CD4-positive, CD25-positive, alpha-beta regulatory T cell (primary cell): ENCODE measurements at regions not wholly inside any gene's neighbourhood (a gene's known extent, or its start where the extent isn't known, plus 50 kb on each side); places are given as distances from the start of the nearest gene placed in this dataset.
A peak's percentile ranks its signal among the peaks of the same experiment; 100 is the strongest.

Experiments used
- ATAC-seq, 2 donors: fragments of 150-1000 bp; cut with Tn5 transposase; one replicate each; pipeline ENCODE4 v1.10.0; 2021; ENCODE audit warnings: low read depth in 2 of 2, moderate number of reproducible peaks in 2 of 2, moderate library complexity in 1 of 2
- DNase-seq, 3 donors: peaks; one replicate each; pipeline versions ENCODE4 v3.0.0 to v3.0.0-alpha.2; 2012 to 2022; ENCODE audit warnings: mixed read lengths in 1 of 3
- H3K27ac ChIP-seq: one replicate; pipeline ENCODE4 v1.7.0; 2013; ENCODE audit warnings: mild to moderate bottlenecking, low read length; ENCODE audit not compliant: insufficient read depth, poor library complexity, severe bottlenecking
- H3K27me3 ChIP-seq: one replicate; pipeline ENCODE4 v1.7.0; 2013; ENCODE audit warnings: low read length; ENCODE audit not compliant: control insufficient read depth, insufficient read depth
- H3K36me3 ChIP-seq: one replicate; pipeline ENCODE4 v1.7.0; 2013; ENCODE audit warnings: mild to moderate bottlenecking, low read length, moderate library complexity; ENCODE audit not compliant: control insufficient read depth, insufficient read depth
- H3K4me1 ChIP-seq: 2 replicates; pipeline ENCODE4 v1.7.0; 2013; ENCODE audit warnings: mild to moderate bottlenecking, low read length; ENCODE audit not compliant: insufficient read depth, control insufficient read depth, poor library complexity, severe bottlenecking
- H3K4me3 ChIP-seq: one replicate; pipeline ENCODE4 v1.7.0; 2013; ENCODE audit warnings: low read depth, mild to moderate bottlenecking, low read length, moderate library complexity
- H3K9me3 ChIP-seq, 2 experiments: 1 replicate in 1 of 2; 2 replicates in 1 of 2; pipeline ENCODE4 v1.7.0; 2013; ENCODE audit warnings: low read length in 2 of 2, mild to moderate bottlenecking in 1 of 2, moderate library complexity in 1 of 2; ENCODE audit not compliant: control insufficient read depth in 2 of 2
- H3K27ac Mint-ChIP-seq, 3 donors: one replicate each; pipeline ENCODE4 v1.8.0; 2020 to 2022; ENCODE audit warnings: mild to moderate bottlenecking in 3 of 3, mixed read lengths in 3 of 3, moderate library complexity in 2 of 3
- H3K27me3 Mint-ChIP-seq: one replicate; pipeline ENCODE4 v1.8.0; 2022; ENCODE audit warnings: mild to moderate bottlenecking, mixed read lengths
- H3K36me3 Mint-ChIP-seq: one replicate; pipeline ENCODE4 v1.8.0; 2020; ENCODE audit warnings: mixed read lengths
- H3K4me1 Mint-ChIP-seq, 4 donors: one replicate each; pipeline ENCODE4 v1.8.0; 2020 to 2022; ENCODE audit warnings: mixed read lengths in 4 of 4, mild to moderate bottlenecking in 1 of 4
- H3K4me3 Mint-ChIP-seq, 4 donors: one replicate each; pipeline ENCODE4 v1.8.0; 2020 to 2022; ENCODE audit warnings: mild to moderate bottlenecking in 4 of 4, mixed read lengths in 4 of 4, moderate library complexity in 3 of 4
- H3K9me3 Mint-ChIP-seq, 7 donors: one replicate each; pipeline ENCODE4 v1.8.0; 2020 to 2022; ENCODE audit warnings: mixed read lengths in 7 of 7, mild to moderate bottlenecking in 3 of 7, moderate library complexity in 2 of 7

GRCh38 chr12:102539651-102540553, 59.5 kb upstream of the IGF1 start:
- H3K27me3 Mint-ChIP-seq, result peaks cover 12% of the 10 kb centered on the region
- no peaks in the 10 kb centered on the region for H3K9me3 ChIP-seq
- H3K4me1 Mint-ChIP-seq, result no peaks in the 10 kb centered on the region
- H3K27ac Mint-ChIP-seq, result no peak overlapping the region
- no peak overlapping the region for H3K4me3 ChIP-seq
- H3K36me3 Mint-ChIP-seq, result no peaks in the 10 kb centered on the region
- H3K9me3 Mint-ChIP-seq, result no peaks in the 10 kb centered on the region
- DNase-seq, result no peak
- no peaks in the 10 kb centered on the region for H3K36me3 ChIP-seq
- H3K27me3 ChIP-seq, result no peaks in the 10 kb centered on the region
- no peaks in the 10 kb centered on the region for H3K4me1 ChIP-seq
- H3K27ac ChIP-seq, result no peak overlapping the region
- H3K4me3 Mint-ChIP-seq, result no peak overlapping the region
- no peak for ATAC-seq

- ATAC-seq, result no peak
- H3K27me3 Mint-ChIP-seq, result no peaks in the 10 kb centered on the region
- Histone ChIP-seq H3K27ac (no peak overlapping the region), H3K36me3 (no peaks in the 10 kb centered on the region), H3K4me3 (no peak overlapping the region), H3K27me3 (no peaks in the 10 kb centered on the region), H3K4me1 (no peaks in the 10 kb centered on the region), H3K9me3 (no peaks in the 10 kb centered on the region)
- no peaks in the 10 kb centered on the region for H3K9me3 Mint-ChIP-seq
- peak overlapping the region in 1 of 4 donors; percentile 58 for H3K4me3 Mint-ChIP-seq
- no peak for DNase-seq
- H3K27ac Mint-ChIP-seq, result no peak overlapping the region
- H3K36me3 Mint-ChIP-seq, result no peaks in the 10 kb centered on the region
- H3K4me1 Mint-ChIP-seq, result no peaks in the 10 kb centered on the region
Measured at GRCh38 chr12:102535306-102535705, 54.9 kb upstream of the IGF1 start.

GRCh38 chr12:102534899-102535298, 54.5 kb upstream of the IGF1 start:
- Histone ChIP-seq H3K9me3 (no peaks in the 10 kb centered on the region), H3K4me1 (no peaks in the 10 kb centered on the region), H3K27me3 (no peaks in the 10 kb centered on the region), H3K4me3 (no peak overlapping the region), H3K36me3 (no peaks in the 10 kb centered on the region), H3K27ac (no peak overlapping the region)
- no peak overlapping the region for H3K4me3 Mint-ChIP-seq
- no peak overlapping the region for H3K27ac Mint-ChIP-seq
- no peak for DNase-seq
- H3K9me3 Mint-ChIP-seq, result no peaks in the 10 kb centered on the region
- H3K36me3 Mint-ChIP-seq, result no peaks in the 10 kb centered on the region
- no peaks in the 10 kb centered on the region for H3K4me1 Mint-ChIP-seq
- ATAC-seq, result no peak
- H3K27me3 Mint-ChIP-seq, result no peaks in the 10 kb centered on the region

GRCh38 chr12:102533483-102534215, 53.3 kb upstream of the IGF1 start:
- Histone ChIP-seq H3K4me1 (no peaks in the 10 kb centered on the region), H3K4me3 (no peak overlapping the region), H3K27ac (no peak overlapping the region), H3K9me3 (no peaks in the 10 kb centered on the region), H3K27me3 (no peaks in the 10 kb centered on the region), H3K36me3 (no peaks in the 10 kb centered on the region)
- DNase-seq (no peak), ATAC-seq (no peak)
- Mint-ChIP-seq H3K4me3 (no peak overlapping the region), H3K27me3 (no peaks in the 10 kb centered on the region), H3K4me1 (no peaks in the 10 kb centered on the region), H3K36me3 (no peaks in the 10 kb centered on the region), H3K9me3 (no peaks in the 10 kb centered on the region), H3K27ac (no peak overlapping the region)
